ENCODE measurements at regions not wholly inside any gene's neighbourhood (a gene's known extent, or its start where the extent isn't known, plus 50 kb on each side); places are given as distances from the start of the nearest gene placed in this dataset.

DNA sequence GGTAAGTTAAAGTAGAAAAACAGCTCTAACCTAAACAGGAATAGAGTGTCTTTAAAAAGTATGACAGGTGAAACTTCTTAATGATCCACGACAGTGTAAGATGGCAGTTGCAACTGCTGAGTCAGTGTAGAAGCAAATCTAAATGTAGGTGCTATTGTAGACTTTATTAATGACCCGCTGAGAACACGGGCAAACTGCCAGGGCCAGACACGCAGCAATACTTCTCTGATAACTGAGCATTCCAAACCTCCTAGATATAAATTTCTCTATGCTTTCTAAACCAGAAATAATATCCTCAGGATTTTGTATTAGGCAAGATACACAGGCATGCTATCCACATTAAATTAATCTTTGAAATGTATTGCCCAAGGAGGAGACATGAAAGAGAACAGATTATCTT lies 1076.4 kb downstream of the HACE1 start:
- ChIA-PET POLR2A (no interaction called here), CTCF (ENCODE audit: low intra/inter-chr PET ratio) (no interaction called here)
- H4K20me1 ChIP-seq (replicated peaks; ENCODE audit: control insufficient read depth, insufficient read depth, low read length): no peaks in the 10 kb centered on the region
- H3K36me3 ChIP-seq (ENCODE audit: control insufficient read depth, insufficient read depth, low read length): no peaks in the 10 kb centered on the region
- no peaks in the 10 kb centered on the region for H3K4me1 ChIP-seq (replicated peaks in 1 of 2; ENCODE audit: control insufficient read depth in 2 of 2, insufficient read depth in 2 of 2, low read length in 2 of 2)
- H3K27ac ChIP-seq (ENCODE audit: extremely low read depth, low read depth, low read length): no peak overlapping the region
- FAIRE-seq (no peak), DNase-seq (ENCODE audit: extremely low read depth in 1 of 4, low spot score in 3 of 4) (no peak), ATAC-seq (no peak)
- 0% methylated on average over 4 of the region's 4 CpGs for WGBS (ENCODE audit: insufficient coverage, low coverage, missing lambda C conversion rate)
- no peaks in the 10 kb centered on the region for H3K79me2 ChIP-seq (ENCODE audit: control insufficient read depth, insufficient read depth, low read length)
- in situ Hi-C loops (cut with MboI) (no loop called here), intact Hi-C loops (cut with micrococcal nuclease) (no loop called here)
- no peak overlapping the region for H3K9ac ChIP-seq (ENCODE audit: insufficient read depth in 1 of 2, low read depth in 2 of 2, low read length in 2 of 2)
- no peaks in the 10 kb centered on the region for H3K27me3 ChIP-seq (ENCODE audit: control insufficient read depth in 2 of 2, insufficient read depth in 2 of 2, low read length in 2 of 2)
- no peaks in the 10 kb centered on the region for H3K9me1 ChIP-seq (ENCODE audit: control insufficient read depth, insufficient read depth, low read length)
- H3K9me3 ChIP-seq (replicated peaks; ENCODE audit: control insufficient read depth, insufficient read depth, low read depth, low read length): no peaks in the 10 kb centered on the region
- no peak overlapping the region for H2AFZ ChIP-seq (ENCODE audit: low read depth, low read length)
- H3K4me3 ChIP-seq: no peak overlapping the region
- H3K4me2 ChIP-seq (ENCODE audit: insufficient read depth, low read length): no peak overlapping the region
- BruUV-seq (replicated peaks): no TSS peak
- TF ChIP-seq JUN (IDR thresholded peaks at IDR 0.05; ENCODE audit: borderline replicate concordance, low read depth, low read length): no peak
- TF ChIP-seq JUN (CRISPR knock-in tag; IDR thresholded peaks at IDR 0.05; ENCODE audit: borderline replicate concordance): no peak
- TF ChIP-seq ZNF263 (CRISPR knock-in tag; IDR thresholded peaks at IDR 0.05; ENCODE audit: borderline replicate concordance): no peak
- TF ChIP-seq, protein P1, sequence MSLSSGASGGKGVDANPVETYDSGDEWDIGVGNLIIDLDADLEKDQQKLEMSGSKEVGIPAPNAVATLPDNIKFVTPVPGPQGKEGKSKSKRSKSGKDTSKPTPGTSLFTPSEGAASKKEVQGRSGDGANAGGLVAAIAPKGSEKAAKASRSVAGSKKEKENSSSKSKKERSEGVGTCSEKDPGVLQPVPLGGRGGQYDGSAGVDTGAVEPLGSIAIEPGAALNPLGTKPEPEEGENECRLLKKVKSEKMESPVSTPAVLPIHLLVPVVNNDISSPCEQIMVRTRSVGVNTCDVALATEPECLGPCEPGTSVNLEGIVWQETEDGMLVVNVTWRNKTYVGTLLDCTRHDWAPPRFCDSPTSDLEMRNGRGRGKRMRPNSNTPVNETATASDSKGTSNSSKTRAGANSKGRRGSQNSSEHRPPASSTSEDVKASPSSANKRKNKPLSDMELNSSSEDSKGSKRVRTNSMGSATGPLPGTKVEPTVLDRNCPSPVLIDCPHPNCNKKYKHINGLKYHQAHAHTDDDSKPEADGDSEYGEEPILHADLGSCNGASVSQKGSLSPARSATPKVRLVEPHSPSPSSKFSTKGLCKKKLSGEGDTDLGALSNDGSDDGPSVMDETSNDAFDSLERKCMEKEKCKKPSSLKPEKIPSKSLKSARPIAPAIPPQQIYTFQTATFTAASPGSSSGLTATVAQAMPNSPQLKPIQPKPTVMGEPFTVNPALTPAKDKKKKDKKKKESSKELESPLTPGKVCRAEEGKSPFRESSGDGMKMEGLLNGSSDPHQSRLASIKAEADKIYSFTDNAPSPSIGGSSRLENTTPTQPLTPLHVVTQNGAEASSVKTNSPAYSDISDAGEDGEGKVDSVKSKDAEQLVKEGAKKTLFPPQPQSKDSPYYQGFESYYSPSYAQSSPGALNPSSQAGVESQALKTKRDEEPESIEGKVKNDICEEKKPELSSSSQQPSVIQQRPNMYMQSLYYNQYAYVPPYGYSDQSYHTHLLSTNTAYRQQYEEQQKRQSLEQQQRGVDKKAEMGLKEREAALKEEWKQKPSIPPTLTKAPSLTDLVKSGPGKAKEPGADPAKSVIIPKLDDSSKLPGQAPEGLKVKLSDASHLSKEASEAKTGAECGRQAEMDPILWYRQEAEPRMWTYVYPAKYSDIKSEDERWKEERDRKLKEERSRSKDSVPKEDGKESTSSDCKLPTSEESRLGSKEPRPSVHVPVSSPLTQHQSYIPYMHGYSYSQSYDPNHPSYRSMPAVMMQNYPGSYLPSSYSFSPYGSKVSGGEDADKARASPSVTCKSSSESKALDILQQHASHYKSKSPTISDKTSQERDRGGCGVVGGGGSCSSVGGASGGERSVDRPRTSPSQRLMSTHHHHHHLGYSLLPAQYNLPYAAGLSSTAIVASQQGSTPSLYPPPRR (CRISPR knock-in tag; IDR thresholded peaks at IDR 0.05; ENCODE audit: borderline replicate concordance): no peak
- TF ChIP-seq NR2C1 (IDR thresholded peaks at IDR 0.05): no peak
- TF ChIP-seq NR2C1 (tag; IDR thresholded peaks at IDR 0.05): no peak
- TF ChIP-seq CXXC5 (CRISPR knock-in tag; IDR thresholded peaks at IDR 0.05): no peak
- TF ChIP-seq TCF7L2 (IDR thresholded peaks at IDR 0.05; ENCODE audit: low read depth, low read length): no peak
- TF ChIP-seq TAF15 (IDR thresholded peaks at IDR 0.05; ENCODE audit: low read depth, low read length): no peak
- no peak for TF ChIP-seq TBL1XR1 (IDR thresholded peaks at IDR 0.05; ENCODE audit: low read length in 2 of 2)
- no peak for TF ChIP-seq XRCC5 (IDR thresholded peaks at IDR 0.05; ENCODE audit: low read depth, low read length)
- TF ChIP-seq PTTG1 (tag; IDR thresholded peaks at IDR 0.05; ENCODE audit: low read depth): no peak
- TF ChIP-seq, protein P2, sequence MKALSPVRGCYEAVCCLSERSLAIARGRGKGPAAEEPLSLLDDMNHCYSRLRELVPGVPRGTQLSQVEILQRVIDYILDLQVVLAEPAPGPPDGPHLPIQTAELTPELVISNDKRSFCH (CRISPR knock-in tag; IDR thresholded peaks at IDR 0.05): no peak
- TF ChIP-seq, protein P2 (tag; IDR thresholded peaks at IDR 0.05): no peak
- TF ChIP-seq, protein P3, sequence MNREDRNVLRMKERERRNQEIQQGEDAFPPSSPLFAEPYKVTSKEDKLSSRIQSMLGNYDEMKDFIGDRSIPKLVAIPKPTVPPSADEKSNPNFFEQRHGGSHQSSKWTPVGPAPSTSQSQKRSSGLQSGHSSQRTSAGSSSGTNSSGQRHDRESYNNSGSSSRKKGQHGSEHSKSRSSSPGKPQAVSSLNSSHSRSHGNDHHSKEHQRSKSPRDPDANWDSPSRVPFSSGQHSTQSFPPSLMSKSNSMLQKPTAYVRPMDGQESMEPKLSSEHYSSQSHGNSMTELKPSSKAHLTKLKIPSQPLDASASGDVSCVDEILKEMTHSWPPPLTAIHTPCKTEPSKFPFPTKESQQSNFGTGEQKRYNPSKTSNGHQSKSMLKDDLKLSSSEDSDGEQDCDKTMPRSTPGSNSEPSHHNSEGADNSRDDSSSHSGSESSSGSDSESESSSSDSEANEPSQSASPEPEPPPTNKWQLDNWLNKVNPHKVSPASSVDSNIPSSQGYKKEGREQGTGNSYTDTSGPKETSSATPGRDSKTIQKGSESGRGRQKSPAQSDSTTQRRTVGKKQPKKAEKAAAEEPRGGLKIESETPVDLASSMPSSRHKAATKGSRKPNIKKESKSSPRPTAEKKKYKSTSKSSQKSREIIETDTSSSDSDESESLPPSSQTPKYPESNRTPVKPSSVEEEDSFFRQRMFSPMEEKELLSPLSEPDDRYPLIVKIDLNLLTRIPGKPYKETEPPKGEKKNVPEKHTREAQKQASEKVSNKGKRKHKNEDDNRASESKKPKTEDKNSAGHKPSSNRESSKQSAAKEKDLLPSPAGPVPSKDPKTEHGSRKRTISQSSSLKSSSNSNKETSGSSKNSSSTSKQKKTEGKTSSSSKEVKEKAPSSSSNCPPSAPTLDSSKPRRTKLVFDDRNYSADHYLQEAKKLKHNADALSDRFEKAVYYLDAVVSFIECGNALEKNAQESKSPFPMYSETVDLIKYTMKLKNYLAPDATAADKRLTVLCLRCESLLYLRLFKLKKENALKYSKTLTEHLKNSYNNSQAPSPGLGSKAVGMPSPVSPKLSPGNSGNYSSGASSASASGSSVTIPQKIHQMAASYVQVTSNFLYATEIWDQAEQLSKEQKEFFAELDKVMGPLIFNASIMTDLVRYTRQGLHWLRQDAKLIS (CRISPR knock-in tag; IDR thresholded peaks at IDR 0.05): no peak
- TF ChIP-seq ZC3H11A (IDR thresholded peaks at IDR 0.05; ENCODE audit: low read depth, low read length): no peak
